ENCODE measurements at regions not wholly inside any gene's neighbourhood (a gene's known extent, or its start where the extent isn't known, plus 50 kb on each side); places are given as distances from the start of the nearest gene placed in this dataset.
"Not testable (repeated sequence)": the region's sequence is repeated elsewhere in the genome, so short reads cannot be mapped to it uniquely, and the experiment has no call there.

DNA sequence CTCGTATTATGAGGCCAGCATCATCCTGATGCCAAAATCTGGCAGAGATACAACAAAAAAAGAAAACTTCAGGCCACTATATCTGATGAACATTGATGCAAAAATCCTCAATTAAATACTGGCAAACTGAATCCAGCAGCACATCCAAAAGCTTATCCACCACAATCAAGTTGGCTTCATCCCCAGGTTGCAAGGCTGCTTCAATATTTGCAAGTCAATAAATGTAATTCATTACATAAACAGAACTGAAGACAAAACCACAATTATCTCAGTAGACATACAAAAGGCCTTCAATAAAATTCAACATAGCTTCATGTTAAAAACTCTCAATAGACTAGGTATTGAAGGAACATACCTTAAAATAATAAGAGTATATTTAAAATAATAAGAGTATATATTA lies 815.3 kb upstream of the SLITRK1 start:
- not testable (repeated sequence) for DNase-seq

DNA sequence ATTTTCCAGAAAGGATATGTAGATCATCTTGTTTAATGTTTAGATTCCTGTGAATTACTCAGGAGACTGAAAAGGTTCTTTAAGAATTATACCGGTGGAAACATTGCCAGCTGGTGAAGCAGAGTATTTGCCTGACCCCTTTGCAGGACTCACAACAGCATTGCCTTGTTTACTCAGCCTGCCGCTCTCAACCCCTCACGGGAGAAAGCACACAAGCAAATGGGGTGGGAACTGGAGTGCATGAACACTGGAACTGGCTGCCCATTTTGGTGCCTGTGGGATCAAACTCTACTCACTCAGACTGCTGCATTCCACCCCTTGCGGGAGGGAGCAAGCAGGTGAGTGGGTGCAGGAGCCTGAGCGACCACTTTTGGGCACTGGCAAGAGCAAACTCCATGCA lies 804.7 kb upstream of the SLITRK1 start:
- DNase-seq: no peak

DNA sequence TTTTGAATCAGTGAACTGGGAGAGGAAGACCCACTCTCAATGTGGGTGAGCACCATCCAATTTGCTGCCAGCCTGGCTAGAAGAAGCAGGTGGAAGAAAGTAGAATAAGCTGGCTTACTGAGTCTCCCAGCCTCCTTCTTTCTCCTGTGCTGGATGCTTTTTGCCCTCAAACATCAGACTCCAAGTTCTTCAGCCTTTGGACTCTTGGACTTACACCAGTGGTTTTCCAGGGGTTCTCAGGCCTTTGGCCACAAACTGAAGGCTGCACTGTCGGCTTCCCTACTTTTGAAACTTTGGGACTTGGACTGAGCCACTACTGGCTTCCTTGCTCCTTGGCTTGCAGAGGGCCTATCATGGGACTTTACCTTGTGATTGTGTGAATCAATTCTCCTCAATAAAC lies 804.2 kb upstream of the SLITRK1 start:
- no peak for DNase-seq

DNA sequence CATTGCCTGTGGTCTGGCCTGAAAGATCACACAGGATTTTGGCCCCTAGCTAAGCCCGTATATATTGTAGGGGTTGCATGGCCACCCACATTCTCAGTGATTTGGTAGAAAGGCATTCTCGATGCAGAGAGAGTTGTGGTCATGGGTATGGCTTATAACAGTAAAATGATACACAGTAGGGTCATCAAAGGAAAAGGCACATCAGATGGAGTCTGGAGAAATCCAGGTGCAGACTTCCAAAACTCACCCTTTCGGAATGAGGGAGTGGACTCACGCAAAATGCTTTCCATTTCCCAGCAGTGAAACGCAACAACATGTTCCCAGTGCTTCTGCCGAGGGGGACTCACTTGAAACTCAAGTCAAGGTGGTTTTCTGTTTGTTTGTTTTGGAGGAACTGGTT lies 802.5 kb upstream of the SLITRK1 start:
- DNase-seq: no peak

DNA sequence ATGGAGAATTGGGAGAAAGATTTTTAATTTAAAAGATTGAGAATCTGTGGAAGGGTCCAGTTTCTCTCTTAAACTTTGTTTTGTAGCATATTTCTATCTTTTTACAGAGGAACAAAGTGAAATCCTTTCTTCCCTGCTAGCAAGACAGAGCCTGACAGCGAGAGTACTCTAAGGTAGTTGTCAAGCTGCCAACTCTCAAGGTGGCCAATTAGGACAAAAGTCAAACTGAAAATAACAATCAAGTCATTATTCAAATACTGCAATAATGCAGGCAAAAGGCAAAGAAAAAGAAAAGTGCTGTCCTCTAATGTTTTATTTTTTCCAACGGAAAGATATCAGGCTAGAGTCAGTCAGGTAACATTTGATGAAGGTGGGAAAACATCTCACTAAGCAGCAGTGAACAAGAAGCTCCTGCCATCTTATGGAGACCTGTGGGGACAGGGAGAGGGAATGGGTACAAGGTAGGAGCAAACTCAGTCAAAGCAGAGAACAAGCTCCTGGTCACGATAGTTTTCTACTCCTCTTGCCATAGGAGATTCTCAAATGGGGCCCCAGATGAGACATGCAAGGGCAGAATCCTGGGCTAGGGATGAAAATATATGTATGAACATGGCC lies 801.9 kb upstream of the SLITRK1 start:
- no peak for DNase-seq

DNA sequence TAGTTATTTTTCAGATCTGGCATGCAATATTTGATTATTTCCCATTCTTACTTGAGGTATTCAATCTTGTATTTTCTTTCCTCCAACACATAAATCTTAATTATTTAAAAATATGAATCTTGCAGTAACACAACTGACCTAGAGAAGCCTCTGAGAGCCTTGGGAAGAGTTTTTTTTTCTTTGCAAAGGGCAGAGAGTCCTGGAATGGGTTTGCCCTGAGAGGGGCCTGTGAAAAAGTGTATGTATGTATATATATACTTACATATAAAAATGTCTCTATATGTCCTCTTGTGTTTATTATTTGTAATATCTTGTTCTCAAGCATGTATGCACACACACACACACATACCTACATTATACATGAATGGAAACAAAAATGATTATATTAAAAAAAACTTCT lies 801.2 kb upstream of the SLITRK1 start:
- DNase-seq: no peak

DNA sequence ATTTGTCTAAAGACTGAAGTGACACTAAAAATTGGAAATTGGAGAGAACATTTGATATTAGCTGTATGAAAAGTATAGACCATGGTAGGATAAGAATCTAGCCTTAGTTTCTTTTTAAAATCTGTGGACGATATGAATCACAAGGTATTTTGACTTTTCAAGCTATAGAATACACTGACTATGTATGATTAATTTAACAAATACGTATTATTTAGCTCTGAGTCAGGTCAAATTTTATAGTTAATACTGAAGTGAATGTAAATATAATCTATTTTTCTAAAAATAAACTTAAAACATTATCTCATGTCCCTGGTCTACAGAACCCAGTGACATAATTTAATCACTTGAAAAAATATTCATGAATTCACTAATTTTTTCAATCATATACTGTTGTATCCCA lies 795.6 kb upstream of the SLITRK1 start:
- no peak for DNase-seq

DNA sequence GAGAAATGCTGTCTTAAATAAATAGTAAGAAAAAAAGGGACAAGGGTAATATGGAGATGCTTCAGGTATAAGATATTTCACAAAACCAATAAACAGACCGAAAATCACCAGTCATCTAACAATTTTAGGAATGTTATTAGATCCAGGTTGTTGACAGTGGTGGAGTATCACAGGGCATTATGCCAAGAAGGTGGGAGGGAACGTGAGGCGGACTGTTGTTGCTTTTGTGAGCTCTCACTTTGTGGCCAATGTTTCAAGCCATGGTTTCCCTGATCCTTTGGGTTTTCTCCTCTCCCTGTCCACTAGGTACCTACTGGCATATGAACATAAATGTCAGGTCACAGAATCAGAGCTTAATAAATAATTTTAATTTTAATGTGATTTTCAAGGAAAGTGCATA lies 790.3 kb upstream of the SLITRK1 start:
- no peak for DNase-seq

DNA sequence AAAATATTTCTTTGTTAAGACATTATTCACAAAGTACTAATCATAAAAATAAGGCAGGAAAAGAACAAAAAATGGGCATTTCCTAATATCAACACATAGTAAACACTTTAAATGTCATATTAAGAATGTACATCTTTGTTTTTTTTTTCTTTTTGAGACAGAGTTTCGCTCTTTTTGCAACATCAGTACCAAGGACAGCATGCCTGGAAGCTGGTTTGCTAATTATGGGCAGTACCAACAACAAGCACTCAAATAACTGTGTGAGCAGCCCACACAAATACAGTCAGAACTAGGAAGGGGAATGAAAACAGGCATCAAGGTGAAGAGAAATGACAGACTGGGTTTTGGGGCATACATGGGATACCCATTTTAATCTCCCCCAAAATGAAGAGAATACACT lies 788.0 kb upstream of the SLITRK1 start:
- DNase-seq: no peak

DNA sequence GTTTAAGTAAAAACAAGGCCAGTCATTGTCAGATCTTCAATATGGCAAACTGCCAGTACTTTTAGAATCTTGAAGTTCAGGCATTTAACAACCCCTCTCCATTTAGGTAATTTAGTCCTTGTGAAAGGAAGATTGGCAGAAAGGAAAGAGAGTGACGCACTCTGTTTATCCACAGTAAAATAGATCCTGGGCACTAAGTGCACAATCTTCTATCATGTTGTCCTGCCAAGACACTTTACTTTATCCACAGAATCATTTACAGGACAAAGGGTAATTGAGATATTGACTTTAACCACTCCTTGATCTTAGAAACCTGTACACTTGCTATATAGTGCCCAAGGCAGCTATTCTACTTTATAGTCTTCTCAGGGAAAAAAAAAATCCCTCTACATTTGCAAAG lies 786.4 kb upstream of the SLITRK1 start:
- DNase-seq: no peak

DNA sequence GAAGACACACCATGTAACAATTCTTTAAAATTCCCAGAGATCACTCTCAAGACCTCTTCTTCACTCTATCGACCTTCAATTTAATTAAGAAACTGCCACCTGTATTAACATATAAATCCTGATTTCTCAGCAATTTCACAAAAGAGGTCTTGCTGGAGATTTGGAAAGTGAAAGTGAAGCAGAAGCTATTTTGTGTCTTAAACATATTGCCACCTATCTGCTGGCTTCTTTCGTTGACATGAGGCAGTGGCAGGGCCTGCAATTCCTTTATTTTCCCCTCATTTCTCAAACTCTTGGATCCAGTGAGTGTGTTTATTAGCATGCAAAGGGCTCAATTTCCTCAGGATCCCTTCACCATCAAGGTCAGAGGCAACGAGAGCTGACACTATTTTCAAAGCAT lies 780.2 kb upstream of the SLITRK1 start:
- no peak for DNase-seq

DNA sequence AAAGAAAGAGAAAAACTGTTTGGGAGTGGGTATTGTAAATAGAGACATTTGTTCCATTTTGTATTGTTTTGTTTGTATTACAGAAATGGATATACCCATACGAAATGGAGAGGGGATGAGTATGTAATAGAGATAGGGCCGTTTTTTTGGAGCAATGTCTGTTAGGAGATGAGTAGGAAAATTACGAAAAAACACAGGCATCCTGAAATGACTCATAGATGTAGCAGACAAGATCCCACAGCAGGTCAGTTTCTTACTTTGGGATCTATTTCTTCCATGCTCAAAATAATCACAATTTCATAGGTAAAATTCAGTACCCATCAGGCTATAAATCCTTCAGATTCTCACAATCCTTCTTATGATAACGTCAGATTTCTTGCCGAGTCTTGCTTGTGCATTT lies 779.4 kb upstream of the SLITRK1 start:
- no peak for DNase-seq

DNA sequence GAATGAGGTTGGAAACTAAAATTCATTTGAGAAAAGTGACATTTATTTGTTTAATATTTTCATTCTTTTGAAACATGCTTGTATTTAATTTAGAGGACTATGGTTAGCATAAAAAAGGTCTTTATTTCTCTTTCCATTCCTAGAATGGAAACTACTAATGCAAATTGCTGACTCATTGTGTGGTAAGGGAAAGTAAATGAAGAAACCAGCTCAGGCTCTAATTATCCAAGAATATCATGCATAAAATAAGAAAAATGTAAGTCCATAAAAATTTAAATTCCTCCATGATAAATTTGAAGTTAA lies 777.0 kb upstream of the SLITRK1 start:
- no peak for DNase-seq

DNA sequence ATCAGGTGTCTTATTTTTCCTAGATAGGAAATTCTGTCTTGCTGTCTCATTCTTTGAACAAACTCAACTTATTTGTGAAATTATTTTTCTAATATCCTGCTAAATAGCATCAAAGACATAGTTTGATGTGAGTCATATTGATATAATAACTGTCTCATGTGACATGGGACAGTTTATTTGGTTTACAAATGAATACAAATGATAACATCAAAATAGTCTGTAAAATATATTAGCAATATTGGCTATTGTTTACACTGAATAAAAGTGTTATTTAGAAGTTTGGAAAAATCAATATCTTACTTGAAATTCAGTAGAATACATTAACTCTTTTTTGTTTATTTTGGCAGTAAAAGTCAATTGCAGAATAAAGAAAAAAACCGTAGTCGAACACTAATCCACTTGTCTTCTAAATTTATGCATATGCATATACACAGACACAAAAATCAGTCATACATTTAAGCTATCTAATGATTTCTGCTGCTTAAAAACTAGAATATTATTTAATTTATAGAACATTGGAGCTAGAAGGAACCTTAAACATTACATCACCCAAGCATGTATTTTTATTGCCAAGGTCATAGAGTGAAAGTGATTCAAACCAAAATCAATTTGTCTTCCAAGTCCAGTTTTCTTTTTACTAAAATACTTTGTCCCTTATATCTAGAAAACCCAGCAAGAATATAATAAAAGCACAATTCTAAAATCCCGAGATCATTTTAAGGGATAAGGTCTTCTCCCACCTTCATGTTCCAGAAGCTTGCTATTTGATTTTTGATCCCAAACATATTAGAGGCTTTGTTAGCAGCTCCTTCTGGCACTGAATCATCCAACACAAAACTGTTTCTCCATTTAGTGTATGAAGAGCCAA lies 776.5 kb upstream of the SLITRK1 start:
- no peak for DNase-seq

DNA sequence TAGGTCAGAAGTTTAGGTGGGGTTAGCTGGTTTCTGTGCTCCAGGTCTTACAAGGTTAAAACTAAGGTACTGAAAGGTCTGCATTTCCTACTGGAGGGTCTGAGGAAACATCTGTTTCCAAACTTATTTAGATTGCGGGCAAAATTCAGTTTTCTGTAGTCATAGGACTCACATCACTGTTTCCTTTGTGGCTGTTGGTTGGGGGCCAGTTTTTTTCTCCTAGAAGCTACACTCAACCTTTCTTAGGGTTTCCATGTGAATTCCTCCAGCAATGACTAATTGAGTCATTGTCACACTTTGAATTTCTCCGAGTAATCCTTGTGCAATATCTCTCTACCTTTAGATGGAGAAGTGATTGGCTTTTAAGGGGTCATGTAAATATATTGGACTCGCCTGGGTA lies 773.4 kb upstream of the SLITRK1 start:
- no peak for DNase-seq

DNA sequence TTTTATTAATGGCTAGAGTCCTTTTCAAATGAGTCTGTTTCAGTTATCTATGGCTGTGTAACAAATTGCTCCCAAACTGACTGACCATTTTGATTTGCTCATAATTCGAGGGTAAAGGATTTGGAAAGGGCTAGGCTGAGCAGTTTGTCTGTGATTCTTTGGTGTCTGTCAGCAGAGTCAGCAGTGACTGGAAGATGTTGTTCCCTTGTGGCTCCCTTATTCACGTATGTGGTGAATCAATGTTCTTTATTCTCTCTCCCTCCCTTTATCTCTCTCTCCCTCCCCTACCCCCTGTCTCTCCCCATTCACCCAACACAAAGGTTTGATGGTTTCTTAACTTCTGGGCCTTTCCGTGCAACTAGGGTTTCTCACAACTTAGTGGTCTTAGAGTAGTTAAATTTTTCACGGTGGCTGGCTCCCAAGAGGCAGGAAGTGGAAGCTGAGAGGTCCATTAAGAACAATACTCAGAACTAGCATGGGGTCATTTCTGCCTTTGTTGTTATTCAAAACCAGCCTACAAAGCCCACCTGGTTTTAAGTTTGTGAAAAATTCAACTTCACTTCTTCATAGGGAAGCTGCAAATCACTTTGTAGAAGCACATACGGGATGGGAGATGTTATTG lies 772.5 kb upstream of the SLITRK1 start:
- no peak for DNase-seq

DNA sequence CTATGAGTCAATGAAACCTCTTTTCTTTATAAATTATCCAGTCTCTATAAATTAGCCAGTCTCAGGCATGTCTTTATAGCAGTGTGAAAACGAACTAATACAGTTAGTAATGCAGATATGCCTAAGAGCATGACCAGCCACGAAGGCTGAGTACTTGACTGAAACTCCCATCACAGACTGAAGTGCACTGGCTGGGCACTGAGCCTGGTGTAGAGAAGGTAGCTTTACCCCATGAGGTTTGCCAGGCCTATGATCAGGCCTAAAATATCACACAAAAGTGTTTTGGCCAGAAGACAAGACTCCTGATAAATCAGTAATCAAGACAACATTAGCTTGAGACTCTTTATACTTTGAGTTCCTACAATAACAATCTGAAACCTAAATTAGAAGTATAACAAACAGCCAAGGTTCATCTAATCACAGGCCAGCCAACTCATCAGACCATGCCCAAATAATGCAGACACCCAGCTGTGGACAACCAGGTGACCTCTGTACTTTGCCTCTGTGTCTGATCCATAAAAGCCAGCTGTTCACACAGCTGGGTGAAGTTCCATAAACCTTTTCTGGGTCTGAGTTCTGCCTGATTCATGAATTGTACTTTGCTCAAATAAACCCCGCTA lies 771.8 kb upstream of the SLITRK1 start:
- no peak for DNase-seq

DNA sequence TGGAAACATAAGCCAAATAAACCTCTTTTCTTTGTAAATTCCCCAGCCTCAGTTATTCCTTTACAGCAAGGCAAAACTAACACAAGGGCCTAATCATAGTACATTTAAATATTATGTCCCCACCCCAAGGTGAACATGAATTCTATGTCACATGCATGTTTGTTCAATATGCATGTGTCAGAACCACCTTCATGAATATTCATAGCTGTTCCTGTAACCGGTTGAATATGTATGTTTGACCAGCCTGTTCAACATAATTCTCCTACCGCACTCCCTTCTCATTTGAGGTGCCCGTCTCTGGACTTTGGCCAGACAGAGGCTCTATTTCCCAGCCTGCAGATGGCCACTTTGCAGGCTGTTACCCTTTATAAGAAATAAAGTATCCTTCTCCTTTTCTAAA lies 769.4 kb upstream of the SLITRK1 start:
- DNase-seq: no peak

DNA sequence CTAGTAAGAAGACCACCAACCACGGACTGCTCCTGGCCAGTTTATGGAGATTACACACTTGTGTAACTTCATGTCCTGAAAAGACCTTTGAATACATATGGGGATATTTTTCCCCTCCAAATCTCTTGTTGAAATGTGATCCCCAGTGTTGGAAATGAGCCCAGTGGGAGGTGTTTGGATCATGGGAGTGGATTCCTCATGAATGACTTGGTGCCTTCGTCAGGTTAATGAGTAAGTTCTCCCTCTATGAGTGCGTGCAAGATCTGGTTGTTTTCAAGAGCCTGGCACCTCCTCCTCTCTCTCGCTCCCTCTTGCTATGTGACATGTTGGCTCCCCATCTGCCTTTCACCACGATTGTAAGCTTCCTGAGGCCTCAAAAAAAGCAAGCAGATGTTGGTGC lies 769.0 kb upstream of the SLITRK1 start:
- no peak for DNase-seq

DNA sequence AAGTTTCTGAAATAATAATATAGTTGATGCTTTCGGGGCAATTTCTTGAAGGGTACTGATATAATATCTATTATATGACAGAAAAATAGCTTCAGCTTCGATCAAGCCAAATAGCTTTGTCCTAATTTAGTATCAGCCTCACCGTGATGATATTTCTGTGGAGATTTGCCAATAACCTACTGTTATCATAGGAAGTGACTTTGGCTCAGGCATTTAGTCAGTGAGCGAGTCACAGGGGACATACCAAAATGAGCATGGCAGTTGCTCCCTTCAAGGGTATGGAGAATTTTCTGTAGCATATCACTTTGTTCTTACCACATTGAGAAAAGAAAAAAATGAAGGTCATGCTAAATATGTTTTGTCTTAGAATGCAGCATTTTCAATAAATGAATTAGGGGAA lies 767.6 kb upstream of the SLITRK1 start:
- no peak for DNase-seq

DNA sequence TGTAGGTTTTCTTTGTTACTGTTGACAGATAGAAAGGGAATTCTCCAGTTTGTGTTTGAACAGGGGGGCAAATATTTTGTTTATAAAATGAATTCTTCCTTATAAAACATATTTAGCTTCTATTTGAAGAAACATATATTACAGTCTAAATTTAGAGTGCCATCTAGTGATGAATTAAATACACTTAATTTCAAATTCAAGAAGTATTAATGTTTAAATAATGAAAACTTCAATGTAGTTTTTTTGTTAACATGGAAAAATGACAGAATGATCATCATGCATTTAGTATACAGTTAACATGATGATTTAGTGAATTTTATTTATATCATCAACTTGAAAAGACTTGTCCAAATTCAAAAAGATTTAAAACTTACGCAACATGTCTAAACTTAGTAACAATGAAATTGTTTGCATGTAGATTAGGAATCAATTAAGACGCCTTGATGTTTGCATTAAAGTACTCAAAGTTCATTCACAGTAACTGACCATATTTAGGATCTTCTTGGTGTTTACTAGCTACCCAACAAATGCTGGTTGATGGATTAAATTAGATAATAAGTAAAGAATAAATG lies 765.9 kb upstream of the SLITRK1 start:
- DNase-seq: no peak

DNA sequence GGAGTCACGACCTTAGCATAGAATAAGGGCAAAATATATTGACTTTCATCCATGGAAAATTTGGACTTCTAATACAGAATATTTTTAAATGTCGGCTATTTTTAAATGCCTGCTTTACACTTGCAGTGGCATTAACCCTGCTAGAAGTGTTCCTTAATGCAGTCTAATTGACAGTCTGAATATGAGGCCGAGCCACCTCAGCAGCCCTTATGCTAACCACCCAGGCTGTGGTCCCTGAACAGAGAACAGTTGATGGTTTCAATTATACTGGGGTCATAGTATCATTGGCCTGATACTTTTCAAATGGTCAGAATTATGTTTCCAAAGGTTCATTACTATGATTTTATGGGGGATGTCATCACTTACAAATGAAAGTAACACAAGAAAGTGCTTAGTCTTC lies 764.7 kb upstream of the SLITRK1 start:
- DNase-seq: no peak

DNA sequence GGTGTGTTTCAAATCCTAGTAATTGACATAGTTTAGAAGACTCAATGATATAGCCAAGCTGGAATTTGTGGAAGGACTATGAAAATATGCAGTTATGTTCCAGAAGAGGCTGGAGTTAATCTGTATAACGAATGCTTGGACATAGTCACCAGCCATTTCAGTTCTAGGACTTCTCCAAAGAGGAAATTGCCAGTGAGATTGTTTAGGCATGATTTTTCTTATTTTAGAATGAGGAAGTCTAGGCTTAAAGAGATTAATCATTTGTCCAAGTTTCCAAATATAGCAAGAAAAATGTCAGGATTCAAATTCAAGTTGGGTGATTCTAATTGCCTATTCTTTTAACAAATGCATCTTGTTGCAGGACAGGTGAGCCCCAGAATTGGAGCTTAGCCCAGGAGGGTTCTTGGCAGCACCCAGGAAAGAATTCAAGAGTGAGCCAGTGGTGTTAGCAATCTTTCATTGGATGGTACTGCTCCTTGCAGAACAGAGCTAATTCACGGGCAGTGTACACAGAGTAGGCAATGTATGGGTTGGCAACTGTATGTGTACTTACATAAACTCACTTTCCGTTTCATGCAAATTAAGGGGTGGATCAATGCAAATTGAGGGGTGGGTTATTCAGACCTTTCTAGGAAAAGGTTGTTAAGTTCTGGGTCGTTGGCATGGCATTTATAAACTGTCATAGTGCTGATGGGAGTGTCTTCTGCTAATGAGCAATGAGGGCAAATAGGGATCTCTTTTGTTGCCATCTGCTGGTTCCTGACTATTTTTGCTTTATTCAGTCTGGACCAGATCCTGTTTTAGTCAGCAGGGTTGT lies 763.1 kb upstream of the SLITRK1 start:
- DNase-seq: no peak
